CD8-positive, alpha-beta memory T cell (primary cell): ENCODE measurements at regions not wholly inside any gene's neighbourhood (a gene's known extent, or its start where the extent isn't known, plus 50 kb on each side); places are given as distances from the start of the nearest gene placed in this dataset.
"Not testable (repeated sequence)": the region's sequence is repeated elsewhere in the genome, so short reads cannot be mapped to it uniquely, and the experiment has no call there.

Experiments
- CTCF ChIA-PET: fragments of 350-600 bp; sonication (Branson Sonifier 250); formaldehyde crosslinking; loops from one replicate; lab custom pipeline; 2021; ENCODE audit warnings: antibody characterized with exemption; lab: Charles Lee
- POLR2A ChIA-PET: fragments of 350-600 bp; sonication (Branson Sonifier 250); formaldehyde crosslinking; loops from one replicate; lab custom pipeline; 2021; ENCODE audit warnings: antibody characterized with exemption; lab: Charles Lee
- DNase-seq, 5 donors: peaks; one replicate each; pipeline versions ENCODE4 v3.0.0 to v3.0.0-alpha.2; 2020 to 2022; ENCODE audit warnings: mixed read lengths in 1 of 5
- H3K27ac ChIP-seq: one replicate; pipeline ENCODE4 v1.7.0; 2013; ENCODE audit warnings: low read depth, mild to moderate bottlenecking, low read length, moderate library complexity
- H3K27me3 ChIP-seq: 2 replicates; pipeline ENCODE4 v1.7.0; 2013; ENCODE audit warnings: low read length, mild to moderate bottlenecking; ENCODE audit not compliant: insufficient read depth, poor library complexity, severe bottlenecking
- H3K36me3 ChIP-seq: 2 replicates; pipeline ENCODE4 v1.7.0; 2013; ENCODE audit warnings: mild to moderate bottlenecking, low read length, moderate library complexity; ENCODE audit not compliant: insufficient read depth
- H3K4me1 ChIP-seq: 2 replicates; pipeline ENCODE4 v1.7.0; 2013; ENCODE audit warnings: mild to moderate bottlenecking, low read length, moderate library complexity; ENCODE audit not compliant: insufficient read depth
- H3K4me3 ChIP-seq: 2 replicates; pipeline ENCODE4 v1.7.0; 2013; ENCODE audit warnings: mild to moderate bottlenecking, low read length
- H3K9me3 ChIP-seq: 2 replicates; pipeline ENCODE4 v1.7.0; 2013; ENCODE audit warnings: mild to moderate bottlenecking, low read length
- H3K27ac Mint-ChIP-seq, 8 donors: one replicate each; pipeline ENCODE4 v1.8.0; 2020 to 2021; ENCODE audit warnings: mixed read lengths in 8 of 8, mild to moderate bottlenecking in 6 of 8, inconsistent platforms in 3 of 8, moderate library complexity in 3 of 8
- H3K27me3 Mint-ChIP-seq, 2 donors: one replicate each; pipeline ENCODE4 v1.8.0; 2020 to 2021; ENCODE audit warnings: mixed read lengths in 2 of 2, mild to moderate bottlenecking in 1 of 2, moderate library complexity in 1 of 2
- H3K36me3 Mint-ChIP-seq, 3 donors: one replicate each; pipeline ENCODE4 v1.8.0; 2020 to 2021; ENCODE audit warnings: mixed read lengths in 3 of 3, inconsistent platforms in 1 of 3, mild to moderate bottlenecking in 1 of 3
- H3K4me1 Mint-ChIP-seq, 3 donors: one replicate each; pipeline ENCODE4 v1.8.0; 2020 to 2021; ENCODE audit warnings: mixed read lengths in 3 of 3, inconsistent platforms in 1 of 3, mild to moderate bottlenecking in 1 of 3
- H3K4me3 Mint-ChIP-seq, 7 donors: one replicate each; pipeline ENCODE4 v1.8.0; 2020 to 2021; ENCODE audit warnings: mixed read lengths in 7 of 7, mild to moderate bottlenecking in 6 of 7, moderate library complexity in 4 of 7, inconsistent platforms in 2 of 7
- H3K9me3 Mint-ChIP-seq, 5 donors: one replicate each; pipeline ENCODE4 v1.8.0; 2020 to 2022; ENCODE audit warnings: mixed read lengths in 5 of 5, mild to moderate bottlenecking in 3 of 5, moderate library complexity in 2 of 5, inconsistent platforms in 1 of 5

- Histone ChIP-seq H3K27me3 (no peaks in the 10 kb centered on the region), H3K9me3 (no peaks in the 10 kb centered on the region), H3K27ac (no peak overlapping the region), H3K4me3 (no peak overlapping the region), H3K4me1 (no peaks in the 10 kb centered on the region), H3K36me3 (no peaks in the 10 kb centered on the region)
- H3K4me1 Mint-ChIP-seq: no peaks in the 10 kb centered on the region
- POLR2A ChIA-PET: no interaction called here
- CTCF ChIA-PET: no interaction called here
- no peak overlapping the region for H3K4me3 Mint-ChIP-seq
- no peak overlapping the region for H3K27ac Mint-ChIP-seq
- DNase-seq: no peak
- peaks cover 5 to 28% of the 10 kb centered on the region in 2 donors for H3K27me3 Mint-ChIP-seq
- peaks cover 10 to 20% (median 14%) of the 10 kb centered on the region in 5 donors for H3K9me3 Mint-ChIP-seq
- no peaks in the 10 kb centered on the region for H3K36me3 Mint-ChIP-seq
Observed at GRCh38 chr6:169094552-169094950, 159.1 kb downstream of the THBS2 start.

- ChIA-PET POLR2A (no interaction called here), CTCF (no interaction called here)
- Histone ChIP-seq H3K4me1 (no peaks in the 10 kb centered on the region), H3K36me3 (no peaks in the 10 kb centered on the region), H3K27ac (no peak overlapping the region), H3K4me3 (no peak overlapping the region), H3K27me3 (no peaks in the 10 kb centered on the region), H3K9me3 (no peaks in the 10 kb centered on the region)
- peaks cover 10 to 20% (median 14%) of the 10 kb centered on the region in 5 donors for H3K9me3 Mint-ChIP-seq
- DNase-seq: no peak
- H3K4me1 Mint-ChIP-seq: no peaks in the 10 kb centered on the region
- no peaks in the 10 kb centered on the region for H3K36me3 Mint-ChIP-seq
- peaks cover 5 to 24% of the 10 kb centered on the region in 2 donors for H3K27me3 Mint-ChIP-seq
- H3K4me3 Mint-ChIP-seq: no peak overlapping the region
- no peak overlapping the region for H3K27ac Mint-ChIP-seq
Observed at GRCh38 chr6:169093770-169094551, 159.7 kb downstream of the THBS2 start.

- DNase-seq: no peak
- Mint-ChIP-seq H3K9me3 (peaks cover 13 to 20% (median 14%) of the 10 kb centered on the region in 5 donors), H3K27ac (no peak overlapping the region), H3K36me3 (no peaks in the 10 kb centered on the region), H3K4me3 (no peak overlapping the region), H3K27me3 (peaks cover 5 to 24% of the 10 kb centered on the region in 2 donors), H3K4me1 (no peaks in the 10 kb centered on the region)
- H3K27ac ChIP-seq: no peak overlapping the region
- no peaks in the 10 kb centered on the region for H3K27me3 ChIP-seq
- CTCF ChIA-PET: no interaction called here
- no peaks in the 10 kb centered on the region for H3K4me1 ChIP-seq
- POLR2A ChIA-PET: no interaction called here
- no peaks in the 10 kb centered on the region for H3K9me3 ChIP-seq
- no peaks in the 10 kb centered on the region for H3K36me3 ChIP-seq
- H3K4me3 ChIP-seq: no peak overlapping the region
Observed at GRCh38 chr6:169093066-169093723, 160.5 kb downstream of the THBS2 start.

GRCh38 chr6:169092375-169092774 is 161.3 kb downstream of the THBS2 start:
- Mint-ChIP-seq H3K36me3 (no peaks in the 10 kb centered on the region), H3K4me3 (no peak overlapping the region), H3K4me1 (no peaks in the 10 kb centered on the region), H3K27ac (no peak overlapping the region), H3K9me3 (peaks cover 13 to 20% (median 14%) of the 10 kb centered on the region in 5 donors), H3K27me3 (peaks cover 5 to 17% of the 10 kb centered on the region in 2 donors)
- POLR2A ChIA-PET: no interaction called here
- CTCF ChIA-PET: no interaction called here
- Histone ChIP-seq H3K9me3 (no peaks in the 10 kb centered on the region), H3K36me3 (no peaks in the 10 kb centered on the region), H3K27me3 (no peaks in the 10 kb centered on the region), H3K4me3 (no peak overlapping the region), H3K27ac (no peak overlapping the region), H3K4me1 (no peaks in the 10 kb centered on the region)
- DNase-seq: no peak

GRCh38 chr6:169090514-169091127 is 163.0 kb downstream of the THBS2 start:
- CTCF ChIA-PET, H3K9me3 ChIP-seq, H3K4me1 ChIP-seq, POLR2A ChIA-PET, H3K4me3 Mint-ChIP-seq, H3K36me3 Mint-ChIP-seq, H3K27ac Mint-ChIP-seq, H3K27me3 ChIP-seq, H3K4me1 Mint-ChIP-seq, H3K4me3 ChIP-seq, H3K27ac ChIP-seq, DNase-seq, H3K36me3 ChIP-seq: not testable (repeated sequence)
- Mint-ChIP-seq H3K27me3 (peaks cover 5 to 13% of the 10 kb centered on the region in 2 donors), H3K9me3 (peaks cover 11 to 20% (median 14%) of the 10 kb centered on the region in 5 donors)

- H3K9me3 Mint-ChIP-seq: peaks cover 11 to 20% (median 14%) of the 10 kb centered on the region in 5 donors
- H3K27ac Mint-ChIP-seq: no peak overlapping the region
- H3K4me3 Mint-ChIP-seq: no peak overlapping the region
- no peaks in the 10 kb centered on the region for H3K27me3 ChIP-seq
- ChIA-PET POLR2A (no interaction called here), CTCF (no interaction called here)
- H3K4me3 ChIP-seq: no peak overlapping the region
- no peaks in the 10 kb centered on the region for H3K4me1 Mint-ChIP-seq
- no peaks in the 10 kb centered on the region for H3K9me3 ChIP-seq
- H3K36me3 Mint-ChIP-seq: no peaks in the 10 kb centered on the region
- no peaks in the 10 kb centered on the region for H3K4me1 ChIP-seq
- peaks cover 1 to 2% of the 10 kb centered on the region in 2 donors for H3K27me3 Mint-ChIP-seq
- no peak overlapping the region for H3K27ac ChIP-seq
- DNase-seq: no peak
- no peaks in the 10 kb centered on the region for H3K36me3 ChIP-seq
Observed at GRCh38 chr6:169088762-169089161, 164.9 kb downstream of the THBS2 start.

GRCh38 chr6:169087443-169088041 is 166.1 kb downstream of the THBS2 start:
- Histone ChIP-seq H3K4me1 (no peaks in the 10 kb centered on the region), H3K36me3 (no peaks in the 10 kb centered on the region), H3K27ac (no peak overlapping the region), H3K4me3 (no peak overlapping the region), H3K9me3 (no peaks in the 10 kb centered on the region), H3K27me3 (no peaks in the 10 kb centered on the region)
- Mint-ChIP-seq H3K27ac (no peak overlapping the region), H3K9me3 (peaks cover 11 to 19% (median 14%) of the 10 kb centered on the region in 5 donors), H3K4me1 (no peaks in the 10 kb centered on the region), H3K36me3 (no peaks in the 10 kb centered on the region), H3K27me3 (peaks cover 0 to 2% of the 10 kb centered on the region in 2 donors), H3K4me3 (no peak overlapping the region)
- CTCF ChIA-PET: no interaction called here
- no peak for DNase-seq
- POLR2A ChIA-PET: no interaction called here

- H3K36me3 Mint-ChIP-seq, H3K27ac Mint-ChIP-seq, H3K27me3 ChIP-seq, H3K27me3 Mint-ChIP-seq, H3K4me1 Mint-ChIP-seq, H3K9me3 ChIP-seq, POLR2A ChIA-PET, H3K27ac ChIP-seq, H3K4me1 ChIP-seq, H3K4me3 Mint-ChIP-seq, CTCF ChIA-PET, DNase-seq, H3K36me3 ChIP-seq, H3K4me3 ChIP-seq: not testable (repeated sequence)
- peaks cover 11 to 17% (median 11%) of the 10 kb centered on the region in 5 donors for H3K9me3 Mint-ChIP-seq
Observed at GRCh38 chr6:169086616-169087015, 167.0 kb downstream of the THBS2 start.
